Activated B cell treated with CpG ODN at 0.5 μM for 24 hours (primary cell): ENCODE measurements at regions not wholly inside any gene's neighbourhood (a gene's known extent, or its start where the extent isn't known, plus 50 kb on each side); places are given as distances from the start of the nearest gene placed in this dataset.

Experiments used
- ATAC-seq: fragments of 200-7000 bp; cut with Tn5 transposase; one replicate; pipeline ENCODE4 v1.10.0; 2021; ENCODE audit warnings: low read depth, mild to moderate bottlenecking, moderate library complexity
- CTCF ChIA-PET: fragments of 350-600 bp; sonication (Branson Sonifier 250); formaldehyde crosslinking; loops from one replicate; lab custom pipeline; 2021; ENCODE audit warnings: antibody characterized with exemption; lab: Charles Lee
- POLR2A ChIA-PET: fragments of 350-600 bp; sonication (Branson Sonifier 250); formaldehyde crosslinking; loops from one replicate; lab custom pipeline; 2021; ENCODE audit warnings: antibody characterized with exemption; lab: Charles Lee
- DNase-seq: peaks from one replicate; pipeline ENCODE4 v3.0.0; 2022
- H3K27ac Mint-ChIP-seq: one replicate; pipeline ENCODE4 v1.8.0; 2020; ENCODE audit warnings: mixed read lengths
- H3K27me3 Mint-ChIP-seq: one replicate; pipeline ENCODE4 v1.8.0; 2021; ENCODE audit warnings: mixed read lengths
- H3K36me3 Mint-ChIP-seq: one replicate; pipeline ENCODE4 v1.8.0; 2021; ENCODE audit warnings: low read depth, mixed read lengths
- H3K4me1 Mint-ChIP-seq: one replicate; pipeline ENCODE4 v1.8.0; 2021; ENCODE audit warnings: mixed read lengths
- H3K4me3 Mint-ChIP-seq: one replicate; pipeline ENCODE4 v1.8.0; 2020; ENCODE audit warnings: mild to moderate bottlenecking, mixed read lengths
- H3K9me3 Mint-ChIP-seq: one replicate; pipeline ENCODE4 v1.8.0; 2020; ENCODE audit warnings: mixed read lengths
- CTCF ChIP-seq: fragments of 200-600 bp; IDR thresholded peaks from one replicate; pipeline ENCODE4 v1.8.0; 2022; ENCODE audit warnings: antibody characterized with exemption, mild to moderate bottlenecking
- intact Hi-C: fragments of 100-400 bp; cut with micrococcal nuclease; formaldehyde crosslinking; loops from one replicate; pipeline ENCODE4 v1.15.1; 2024

GRCh38 chr22:44372611-44373010 is 59.9 kb upstream of the SHISAL1 start:
- no peak for TF ChIP-seq CTCF
- intact Hi-C loops, result no loop called here
- Mint-ChIP-seq H3K27me3 (peaks cover 12% of the 10 kb centered on the region), H3K27ac (no peak overlapping the region), H3K4me3 (no peak overlapping the region), H3K4me1 (no peaks in the 10 kb centered on the region), H3K9me3 (peaks cover 20% of the 10 kb centered on the region), H3K36me3 (peaks cover 3% of the 10 kb centered on the region)
- DNase-seq (no peak), ATAC-seq (no peak)
- POLR2A ChIA-PET, result no interaction called here
- CTCF ChIA-PET, result no interaction called here

- Mint-ChIP-seq H3K9me3 (peaks cover 18% of the 10 kb centered on the region), H3K27me3 (peaks cover 12% of the 10 kb centered on the region), H3K4me1 (no peaks in the 10 kb centered on the region), H3K4me3 (no peak overlapping the region), H3K36me3 (peaks cover 3% of the 10 kb centered on the region), H3K27ac (no peak overlapping the region)
- ATAC-seq (no peak), DNase-seq (no peak)
- intact Hi-C loops, result no loop called here
- POLR2A ChIA-PET, result no interaction called here
- CTCF ChIA-PET, result no interaction called here
- TF ChIP-seq CTCF, result no peak
Observed at GRCh38 chr22:44371741-44372525, 59.2 kb upstream of the SHISAL1 start.

GRCh38 chr22:44369916-44370801 is 57.4 kb upstream of the SHISAL1 start:
- intact Hi-C loops, result no loop called here
- Mint-ChIP-seq H3K4me3 (no peak overlapping the region), H3K4me1 (no peaks in the 10 kb centered on the region), H3K9me3 (peaks cover 10% of the 10 kb centered on the region), H3K27ac (no peak overlapping the region), H3K36me3 (peaks cover 2% of the 10 kb centered on the region), H3K27me3 (peaks cover 9% of the 10 kb centered on the region)
- POLR2A ChIA-PET, result no interaction called here
- no peak for TF ChIP-seq CTCF
- CTCF ChIA-PET, result no interaction called here
- DNase-seq, result no peak
- no peak for ATAC-seq

GRCh38 chr22:44369293-44369661 is 56.5 kb upstream of the SHISAL1 start:
- Mint-ChIP-seq H3K36me3 (no peaks in the 10 kb centered on the region), H3K27ac (no peak overlapping the region), H3K27me3 (peaks cover 6% of the 10 kb centered on the region), H3K9me3 (peaks cover 4% of the 10 kb centered on the region), H3K4me3 (no peak overlapping the region), H3K4me1 (no peaks in the 10 kb centered on the region)
- ChIA-PET POLR2A (no interaction called here), CTCF (no interaction called here)
- intact Hi-C loops, result no loop called here
- ATAC-seq (no peak), DNase-seq (no peak)
- TF ChIP-seq CTCF, result no peak

GRCh38 chr22:44368611-44369292 is 56.0 kb upstream of the SHISAL1 start:
- intact Hi-C loops, result no loop called here
- no peak for TF ChIP-seq CTCF
- POLR2A ChIA-PET, result no interaction called here
- peaks cover 2% of the 10 kb centered on the region for H3K27me3 Mint-ChIP-seq
- no peak overlapping the region for H3K4me3 Mint-ChIP-seq
- ATAC-seq (no peak), DNase-seq (no peak)
- no peaks in the 10 kb centered on the region for H3K36me3 Mint-ChIP-seq
- H3K4me1 Mint-ChIP-seq, result no peaks in the 10 kb centered on the region
- H3K27ac Mint-ChIP-seq, result no peak overlapping the region
- H3K9me3 Mint-ChIP-seq, result no peaks in the 10 kb centered on the region
- CTCF ChIA-PET, result no interaction called here
